ENCODE measurements at regions not wholly inside any gene's neighbourhood (a gene's known extent, or its start where the extent isn't known, plus 50 kb on each side); places are given as distances from the start of the nearest gene placed in this dataset.

GRCh38 chr6:88455317-88455716 lies 289.2 kb upstream of the CNR1 start:
- TF ChIP-seq, protein P1, sequence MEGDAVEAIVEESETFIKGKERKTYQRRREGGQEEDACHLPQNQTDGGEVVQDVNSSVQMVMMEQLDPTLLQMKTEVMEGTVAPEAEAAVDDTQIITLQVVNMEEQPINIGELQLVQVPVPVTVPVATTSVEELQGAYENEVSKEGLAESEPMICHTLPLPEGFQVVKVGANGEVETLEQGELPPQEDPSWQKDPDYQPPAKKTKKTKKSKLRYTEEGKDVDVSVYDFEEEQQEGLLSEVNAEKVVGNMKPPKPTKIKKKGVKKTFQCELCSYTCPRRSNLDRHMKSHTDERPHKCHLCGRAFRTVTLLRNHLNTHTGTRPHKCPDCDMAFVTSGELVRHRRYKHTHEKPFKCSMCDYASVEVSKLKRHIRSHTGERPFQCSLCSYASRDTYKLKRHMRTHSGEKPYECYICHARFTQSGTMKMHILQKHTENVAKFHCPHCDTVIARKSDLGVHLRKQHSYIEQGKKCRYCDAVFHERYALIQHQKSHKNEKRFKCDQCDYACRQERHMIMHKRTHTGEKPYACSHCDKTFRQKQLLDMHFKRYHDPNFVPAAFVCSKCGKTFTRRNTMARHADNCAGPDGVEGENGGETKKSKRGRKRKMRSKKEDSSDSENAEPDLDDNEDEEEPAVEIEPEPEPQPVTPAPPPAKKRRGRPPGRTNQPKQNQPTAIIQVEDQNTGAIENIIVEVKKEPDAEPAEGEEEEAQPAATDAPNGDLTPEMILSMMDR (IDR thresholded peaks at IDR 0.05) = no peak
- no peak for TF ChIP-seq POLR2A (IDR thresholded peaks at IDR 0.05)
